ENCODE measurements at regions not wholly inside any gene's neighbourhood (a gene's known extent, or its start where the extent isn't known, plus 50 kb on each side); places are given as distances from the start of the nearest gene placed in this dataset.

GRCh38 chr12:90042920-90043641 is 334.4 kb upstream of the ATP2B1 start:
- no TSS peak for BruUV-seq (replicated peaks)
- RAD21 ChIA-PET (ENCODE audit: unreplicated experiment), result no interaction called here
- CTCF ChIA-PET, result interaction anchor here (0.7 kb wide), 1 partner anchor 43 kb away, joined by 3 read pairs; no protein-coding TSS in a partner anchor
- Histone ChIP-seq H2AFZ (ENCODE audit: control insufficient read depth, low read depth, low read length) (no peak overlapping the region), H4K20me1 (ENCODE audit: control insufficient read depth, insufficient read depth) (no peaks in the 10 kb centered on the region), H3K9ac (ENCODE audit: control insufficient read depth, insufficient read depth, low read length) (no peak overlapping the region), H3K4me2 (ENCODE audit: control insufficient read depth, insufficient read depth) (no peak overlapping the region), H3K4me1 (ENCODE audit: control insufficient read depth, insufficient read depth, low read length) (no peaks in the 10 kb centered on the region), H3K9me3 (replicated peaks; ENCODE audit: control insufficient read depth, insufficient read depth, low read length) (no peaks in the 10 kb centered on the region), H3K27me3 (replicated peaks in 1 of 2; ENCODE audit: control insufficient read depth in 2 of 2, insufficient read depth in 2 of 2, low read length in 1 of 2) (no peaks in the 10 kb centered on the region), H3K27ac (ENCODE audit: control insufficient read depth, insufficient read depth) (no peak overlapping the region), H3K4me3 (no peak overlapping the region), H3K36me3 (ENCODE audit: control insufficient read depth in 2 of 2, insufficient read depth in 2 of 2, low read length in 1 of 2) (no peaks in the 10 kb centered on the region), H3K79me2 (ENCODE audit: control insufficient read depth, insufficient read depth, low read length) (no peaks in the 10 kb centered on the region)
- 75% methylated on average over 5 of the region's 5 CpGs for WGBS (ENCODE audit: insufficient coverage, insufficient replicate concordance, low lambda C conversion rate, missing lambda C conversion rate)
- SMC1A ChIA-PET (ENCODE audit: uncharacterized antibody, unreplicated experiment), result no interaction called here
- TF ChIP-seq FOXM1 (IDR thresholded peaks at IDR 0.05; ENCODE audit: low read depth, low read length) (no peak), ZSCAN29 (IDR thresholded peaks at IDR 0.05) (no peak), ATF3 (IDR thresholded peaks at IDR 0.05; ENCODE audit: borderline replicate concordance, extremely low read depth, low read depth, low read length) (no peak), IRF4 (IDR thresholded peaks at IDR 0.05; ENCODE audit: low read depth, low read length) (no peak), ZNF207 (IDR thresholded peaks at IDR 0.05; ENCODE audit: borderline replicate concordance) (no peak), BACH1 (IDR thresholded peaks at IDR 0.05; ENCODE audit: borderline replicate concordance) (no peak)
- POLR2A ChIA-PET, result no interaction called here
- in situ Hi-C loops (cut with MboI) (no loop called here), intact Hi-C loops (cut with micrococcal nuclease; ENCODE audit: unreplicated experiment) (no loop called here)
- ATAC-seq (no peak), FAIRE-seq (no peak), DNase-seq (ENCODE audit: low read depth, low spot score) (no peak)

- ChIA-PET POLR2A (no interaction called here), SMC1A (ENCODE audit: uncharacterized antibody, unreplicated experiment) (no interaction called here), CTCF (interaction anchor here (1.0 kb wide), 1 partner anchor 9 kb away, joined by 3 read pairs; no protein-coding TSS in a partner anchor), RAD21 (ENCODE audit: unreplicated experiment) (no interaction called here)
- no peak overlapping the region for H3K9ac ChIP-seq (ENCODE audit: control insufficient read depth, insufficient read depth, low read length)
- H3K4me3 ChIP-seq, result no peak overlapping the region
- no peaks in the 10 kb centered on the region for H3K79me2 ChIP-seq (ENCODE audit: control insufficient read depth, insufficient read depth, low read length)
- H3K36me3 ChIP-seq (ENCODE audit: control insufficient read depth in 2 of 2, insufficient read depth in 2 of 2, low read length in 1 of 2), result no peaks in the 10 kb centered on the region
- no peaks in the 10 kb centered on the region for H3K4me1 ChIP-seq (ENCODE audit: control insufficient read depth, insufficient read depth, low read length)
- no TSS peak for BruUV-seq (replicated peaks)
- no peak overlapping the region for H3K4me2 ChIP-seq (ENCODE audit: control insufficient read depth, insufficient read depth)
- DNase-seq (ENCODE audit: low read depth, low spot score), result no peak
- H3K27ac ChIP-seq (ENCODE audit: control insufficient read depth, insufficient read depth), result no peak overlapping the region
- no peak for TF ChIP-seq RB1 (IDR thresholded peaks at IDR 0.05; ENCODE audit: borderline replicate concordance)
- no peak for TF ChIP-seq HDAC6 (IDR thresholded peaks at IDR 0.05; ENCODE audit: unreplicated experiment)
- intact Hi-C loops (cut with micrococcal nuclease; ENCODE audit: unreplicated experiment) (no loop called here), in situ Hi-C loops (cut with MboI) (no loop called here)
- no peak for ATAC-seq
- no peaks in the 10 kb centered on the region for H4K20me1 ChIP-seq (ENCODE audit: control insufficient read depth, insufficient read depth)
- H2AFZ ChIP-seq (ENCODE audit: control insufficient read depth, low read depth, low read length), result no peak overlapping the region
- FAIRE-seq, result no peak
- no peaks in the 10 kb centered on the region for H3K27me3 ChIP-seq (replicated peaks in 1 of 2; ENCODE audit: control insufficient read depth in 2 of 2, insufficient read depth in 2 of 2, low read length in 1 of 2)
- H3K9me3 ChIP-seq (replicated peaks; ENCODE audit: control insufficient read depth, insufficient read depth, low read length), result no peaks in the 10 kb centered on the region; the same call in 2 of the 3 replicates
These were observed 329.7 kb upstream of the ATP2B1 start for GRCh38 chr12:90038289-90038688.

All from GM12878 (cell line).